ENCODE measurements at regions not wholly inside any gene's neighbourhood (a gene's known extent, or its start where the extent isn't known, plus 50 kb on each side); places are given as distances from the start of the nearest gene placed in this dataset.
"Not testable (repeated sequence)": the region's sequence is repeated elsewhere in the genome, so short reads cannot be mapped to it uniquely, and the experiment has no call there.

DNA sequence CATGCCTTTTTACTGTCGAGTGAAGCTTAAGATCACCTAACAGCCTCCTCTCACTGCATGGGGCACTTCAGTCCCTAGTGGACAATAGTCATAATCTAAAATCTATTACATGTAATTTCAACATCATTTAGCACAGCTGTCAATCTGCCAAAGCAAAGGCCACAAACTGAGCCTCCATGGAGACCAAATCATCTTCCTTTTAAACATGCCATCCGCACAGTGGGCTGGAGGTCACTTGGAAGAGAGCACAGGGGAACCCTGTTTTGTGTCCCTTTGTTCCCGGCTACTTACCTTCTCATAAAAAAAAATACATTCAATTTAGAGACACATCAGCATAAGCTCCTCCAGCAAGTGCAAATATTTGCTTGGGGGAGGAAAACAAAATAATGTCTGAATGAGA lies 167.3 kb downstream of the SQOR start:
- intact Hi-C loops (cut with DNase I): no loop called here
- no peak for DNase-seq (ENCODE audit: low spot score)

DNA sequence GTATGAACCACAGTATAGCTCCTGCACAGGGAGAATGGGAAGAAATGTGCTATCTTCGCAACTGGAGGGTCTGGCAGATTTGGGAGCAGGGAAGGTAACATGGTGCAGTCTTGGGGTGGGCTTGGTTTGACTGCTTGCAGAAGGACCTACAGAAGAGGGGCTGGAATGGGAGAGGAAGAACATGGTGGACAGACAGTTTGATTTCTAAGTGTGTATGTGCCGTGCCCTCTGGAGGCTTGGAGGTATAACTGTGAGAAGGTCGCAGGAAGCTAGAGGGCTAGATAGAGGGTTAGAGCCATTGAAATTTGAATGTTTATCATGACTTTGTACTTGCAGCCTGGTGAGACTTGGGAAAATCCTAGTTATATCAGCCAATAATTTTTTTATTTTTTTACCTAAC lies 169.2 kb downstream of the SQOR start:
- intact Hi-C loops (cut with DNase I): no loop called here
- no peak for DNase-seq (ENCODE audit: low spot score)

DNA sequence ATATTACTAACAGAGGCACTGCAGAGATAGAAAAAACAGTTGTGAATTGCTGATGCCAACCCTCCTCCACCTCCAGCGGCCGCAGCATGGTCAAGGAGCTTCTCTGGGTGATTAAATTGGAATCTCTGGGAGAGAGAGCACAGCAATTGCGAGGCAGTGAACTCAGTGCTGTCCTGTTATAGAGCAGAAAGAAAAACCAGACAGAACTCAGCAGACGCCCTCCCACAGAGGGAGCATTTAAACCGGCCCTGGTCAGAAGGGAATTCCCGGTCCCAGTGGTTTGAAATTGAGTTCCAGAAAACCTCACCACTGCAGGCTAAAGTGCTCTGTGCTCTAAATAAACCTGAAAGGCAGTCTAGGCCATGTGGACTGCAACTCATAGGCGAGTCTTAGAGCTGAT lies 175.4 kb downstream of the SQOR start:
- DNase-seq (ENCODE audit: low spot score): no peak
- intact Hi-C loops (cut with DNase I): no loop called here

DNA sequence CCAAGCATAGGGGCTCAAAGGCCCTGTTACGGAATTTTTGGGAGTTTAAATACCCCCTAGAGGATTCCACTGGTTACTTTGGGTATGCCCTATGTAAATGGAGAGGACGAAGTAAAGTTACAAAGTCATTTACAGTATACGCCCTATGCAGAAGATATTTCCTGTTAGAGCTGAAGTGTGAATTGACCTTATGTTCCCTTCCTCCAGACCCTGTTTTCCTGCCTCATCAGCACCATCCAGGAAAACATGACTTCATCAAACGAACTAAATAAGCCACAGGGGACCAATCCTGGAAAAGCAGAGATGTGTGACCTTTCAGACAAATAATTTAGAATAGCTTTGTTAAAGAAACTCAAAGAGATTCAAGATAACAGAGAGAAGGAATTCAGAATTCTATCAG lies 177.4 kb downstream of the SQOR start:
- intact Hi-C loops (cut with DNase I): no loop called here
- DNase-seq (ENCODE audit: low spot score): no peak

DNA sequence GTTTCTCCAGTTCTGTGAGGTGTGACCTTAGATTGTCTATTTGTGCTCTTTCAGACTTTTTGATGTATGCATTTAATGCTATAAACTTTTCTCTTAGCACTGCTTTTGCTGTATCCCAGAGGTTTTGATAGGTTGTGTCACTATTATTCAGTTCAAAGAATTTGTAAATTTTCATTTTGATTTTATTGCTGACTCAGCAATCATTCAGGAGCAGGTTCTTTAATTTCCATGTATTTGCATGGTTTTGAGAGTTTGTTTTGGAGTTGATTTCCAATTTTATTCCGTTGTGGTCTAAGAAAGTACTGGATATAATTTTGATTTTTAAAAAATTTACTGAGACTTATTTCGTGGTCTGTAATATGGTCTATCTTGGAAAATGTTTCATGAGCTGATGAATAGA lies 182.7 kb downstream of the SQOR start:
- DNase-seq (ENCODE audit: low spot score); intact Hi-C loops (cut with DNase I): not testable (repeated sequence)

DNA sequence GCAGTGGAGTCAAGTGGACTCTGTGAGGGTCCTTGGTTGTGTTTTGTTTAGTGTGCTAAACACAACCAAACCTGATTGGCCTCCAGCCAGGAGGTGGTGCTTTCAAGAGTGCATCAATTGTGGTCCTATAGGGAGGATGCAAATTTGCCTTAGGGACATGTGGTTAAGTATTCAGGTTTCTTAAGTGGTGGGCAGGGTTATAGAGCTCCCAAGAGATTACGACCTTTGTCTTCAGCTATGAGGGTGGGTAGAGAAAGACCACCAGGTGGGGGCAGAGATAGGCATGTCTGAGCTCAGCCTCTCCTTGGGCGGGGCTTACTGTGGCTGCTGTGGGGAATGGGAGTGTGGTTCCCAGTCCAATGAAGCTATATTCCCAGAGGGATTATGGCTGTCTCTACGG lies 186.6 kb downstream of the SQOR start:
- DNase-seq (ENCODE audit: low spot score): no peak
- intact Hi-C loops (cut with DNase I): no loop called here

DNA sequence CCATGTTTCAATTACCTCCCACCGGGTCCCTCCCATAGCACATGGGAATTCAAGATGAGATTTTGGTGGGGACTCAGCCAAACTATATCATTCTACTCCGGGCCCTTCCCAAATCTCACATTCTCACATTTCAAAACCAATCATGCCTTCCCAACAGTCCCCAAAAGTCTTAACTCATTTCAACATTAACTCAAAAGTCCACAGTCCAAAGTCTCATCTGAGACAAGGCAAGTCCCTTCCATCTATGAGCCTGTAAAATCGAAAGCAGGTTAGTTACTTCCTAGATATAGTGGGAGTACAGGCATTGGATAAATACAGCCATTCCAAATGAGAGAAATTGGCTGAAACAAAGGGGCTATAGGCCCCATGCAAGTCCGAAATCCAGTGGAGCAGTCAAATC lies 188.1 kb downstream of the SQOR start:
- intact Hi-C loops (cut with DNase I); DNase-seq (ENCODE audit: low spot score): not testable (repeated sequence)

DNA sequence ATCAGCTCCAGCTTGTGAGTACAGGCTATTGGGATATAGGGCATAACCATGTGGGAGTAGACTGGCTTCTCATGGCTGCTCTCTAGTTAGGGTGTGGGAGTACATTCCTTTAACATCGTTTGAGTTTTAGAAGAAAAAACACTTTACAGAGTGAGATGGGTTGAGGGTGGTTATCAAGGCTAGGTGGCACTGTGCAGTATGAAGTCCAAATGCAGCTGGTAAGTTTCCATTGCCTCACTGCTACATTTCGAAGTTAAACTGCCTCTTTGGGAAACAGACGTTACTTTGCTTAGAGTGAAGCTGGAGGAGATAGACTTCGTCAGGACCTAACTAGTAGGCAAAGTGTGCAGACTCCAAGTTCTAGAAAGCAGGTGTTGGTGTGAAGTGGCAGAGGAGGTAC lies 192.4 kb downstream of the SQOR start:
- intact Hi-C loops (cut with DNase I): no loop called here
- no peak for DNase-seq (ENCODE audit: low spot score)

DNA sequence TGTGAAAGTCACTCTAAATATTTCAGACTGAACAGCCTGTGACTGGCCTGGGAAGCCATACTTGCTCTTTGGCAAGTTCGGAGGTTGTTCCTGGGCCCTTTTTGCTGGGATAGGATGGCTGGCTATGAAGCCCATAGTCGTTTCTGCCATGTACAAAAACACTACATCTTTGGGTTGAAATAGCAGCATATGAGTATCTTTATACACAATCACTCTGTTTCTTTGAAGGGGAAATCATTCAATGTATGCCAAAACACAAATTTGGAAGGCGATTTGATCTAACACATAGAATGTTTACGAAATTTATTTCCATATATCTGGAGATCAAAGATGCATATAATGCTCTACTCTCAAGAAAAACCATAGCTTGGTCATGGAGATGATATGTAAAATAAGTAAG lies 192.9 kb downstream of the SQOR start:
- no peak for DNase-seq (ENCODE audit: low spot score)
- intact Hi-C loops (cut with DNase I): no loop called here

DNA sequence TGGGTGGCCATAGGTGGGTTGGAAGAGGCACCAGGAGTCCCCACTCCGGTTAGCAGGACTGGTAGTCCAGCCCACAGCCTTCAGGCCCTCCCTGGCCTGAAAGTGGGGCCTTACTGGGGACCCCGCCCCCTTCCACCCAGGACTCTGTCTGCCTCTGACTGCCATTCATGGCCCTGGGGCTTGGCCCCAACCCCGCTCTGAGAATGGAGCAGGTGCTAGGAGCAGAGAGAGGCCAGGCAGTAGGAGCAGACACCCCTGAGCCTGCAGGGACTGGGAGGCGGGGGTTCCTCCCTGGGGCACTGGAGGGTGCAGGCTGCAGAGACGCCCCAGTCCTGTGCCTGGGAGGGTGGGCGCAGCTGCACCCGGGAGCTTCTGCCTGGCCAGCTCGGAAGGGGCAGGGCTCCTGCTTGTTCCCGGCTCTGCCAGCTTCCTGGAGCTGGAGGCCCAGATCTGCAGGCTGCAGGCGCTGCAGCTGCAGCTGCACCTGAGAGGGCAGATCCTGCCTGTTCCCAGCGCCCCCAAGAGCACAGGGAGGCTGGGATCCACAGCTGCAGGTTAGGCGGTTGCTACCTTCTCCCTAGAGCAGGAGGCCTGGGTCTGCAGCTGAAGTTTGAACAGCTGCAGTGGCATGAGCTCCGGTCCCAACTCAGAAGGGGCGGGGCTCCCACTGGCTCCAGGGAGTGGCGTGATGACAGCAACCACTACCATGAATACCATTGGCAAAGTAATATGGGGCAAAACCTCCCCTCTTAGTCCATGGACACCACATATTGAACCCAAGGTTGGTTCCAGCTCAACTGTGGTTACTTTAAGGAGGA lies 194.7 kb downstream of the SQOR start:
- intact Hi-C loops (cut with DNase I): no loop called here
- no peak for DNase-seq (ENCODE audit: low spot score)

DNA sequence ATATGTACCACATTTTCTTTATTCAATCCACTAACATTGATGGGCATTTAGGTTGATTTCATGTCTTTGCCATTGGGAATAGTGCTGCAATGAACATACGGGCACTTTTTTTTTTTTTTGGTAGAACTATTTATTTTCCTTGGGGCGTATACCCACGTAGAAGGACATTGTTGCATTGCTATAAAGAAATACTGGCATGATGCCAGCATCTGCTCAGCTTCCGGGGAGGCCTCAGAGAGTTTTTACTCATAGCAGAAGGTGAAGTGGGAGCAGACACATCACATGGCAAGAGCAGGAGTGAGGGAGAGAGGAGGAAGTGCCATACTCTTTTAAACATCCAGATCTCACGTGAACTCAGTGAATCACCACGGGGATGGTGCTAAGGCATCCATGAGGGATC lies 197.0 kb downstream of the SQOR start:
- DNase-seq (ENCODE audit: low spot score): no peak
- intact Hi-C loops (cut with DNase I): no loop called here

DNA sequence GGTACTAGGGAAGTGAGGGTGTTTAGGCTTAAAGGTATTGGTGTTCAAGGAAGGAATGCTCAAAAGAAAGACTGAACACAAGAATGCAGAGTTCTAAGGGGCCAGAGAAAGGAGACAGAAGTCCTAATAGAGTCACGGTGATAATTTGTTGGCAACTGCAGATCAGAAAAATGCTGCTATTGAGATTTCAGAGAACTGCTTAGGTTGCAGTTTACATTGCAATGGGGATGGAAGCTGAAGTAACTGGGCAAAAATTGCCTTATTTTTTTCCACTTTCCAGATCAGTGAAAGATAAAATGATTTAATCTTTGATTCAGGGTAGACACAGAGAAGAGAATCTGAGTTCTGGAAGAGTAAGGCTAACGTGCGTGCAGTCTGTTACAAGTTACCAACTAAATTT lies 199.8 kb downstream of the SQOR start:
- DNase-seq (ENCODE audit: low spot score): no peak
- intact Hi-C loops (cut with DNase I): no loop called here

DNA sequence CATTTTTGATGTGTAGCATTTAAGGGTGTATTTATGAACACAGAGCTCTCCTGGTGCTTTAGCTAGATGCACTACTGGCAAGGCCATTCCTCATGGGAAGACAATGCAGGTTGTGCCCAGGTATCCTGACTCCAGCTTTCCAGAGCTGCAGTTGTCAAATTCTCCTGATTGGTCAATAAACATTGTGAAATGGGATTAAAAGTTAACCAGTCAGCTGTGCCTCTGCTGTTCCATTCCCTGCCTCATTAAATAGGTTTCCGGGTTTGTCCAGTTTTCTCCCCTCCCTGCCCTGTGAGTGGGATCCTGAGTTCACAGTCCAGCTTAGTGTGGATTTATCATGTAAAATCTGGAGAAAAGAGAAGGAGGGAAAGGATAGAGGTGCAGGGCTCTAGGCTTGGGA lies 207.3 kb downstream of the SQOR start:
- intact Hi-C loops (cut with DNase I): no loop called here

DNA sequence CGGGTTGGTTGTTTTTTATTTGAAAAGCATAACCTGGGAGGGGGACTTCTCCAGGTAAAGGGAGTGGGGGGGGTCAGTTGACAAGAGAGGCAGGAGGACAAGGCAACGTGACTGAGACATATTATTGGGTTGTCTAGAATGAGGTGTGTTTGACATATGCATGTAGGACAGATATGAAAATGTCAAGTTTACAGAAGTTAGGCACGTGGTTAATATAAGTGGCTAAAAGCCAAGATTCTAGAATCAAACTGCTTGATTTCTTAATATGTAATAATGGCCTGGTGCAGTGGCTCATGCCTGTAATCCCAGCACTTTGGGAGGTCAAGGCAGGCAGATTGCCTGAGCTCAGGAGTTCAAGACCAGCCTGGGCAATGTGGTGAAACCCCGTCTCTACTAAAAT lies 212.8 kb downstream of the SQOR start:
- no peak for DNase-seq (ENCODE audit: low spot score)
- intact Hi-C loops (cut with DNase I): no loop called here

More for the DNA sequence above, 207.3 kb downstream of the SQOR start:
- DNase-seq (ENCODE audit: low spot score): no peak

DNA sequence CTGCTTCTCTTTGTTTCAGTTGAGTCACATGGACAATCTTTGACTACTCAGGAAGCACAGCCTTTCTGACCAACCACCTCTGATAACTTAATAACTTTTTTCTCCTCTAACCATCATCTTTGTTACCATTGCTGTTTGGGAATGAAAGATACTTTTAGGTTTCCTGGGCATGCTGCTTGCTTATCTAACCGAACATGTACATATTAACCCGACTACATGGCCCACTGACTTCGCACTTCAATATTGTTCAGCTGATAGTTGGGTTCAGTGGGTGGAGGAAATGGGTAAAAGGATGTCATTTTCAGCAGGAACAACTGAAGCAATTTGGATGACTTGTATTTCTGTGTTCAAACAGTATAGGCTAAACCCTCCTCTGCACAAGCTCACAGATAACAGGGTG lies 214.3 kb downstream of the SQOR start:
- no peak for DNase-seq (ENCODE audit: low spot score)
- intact Hi-C loops (cut with DNase I): no loop called here

DNA sequence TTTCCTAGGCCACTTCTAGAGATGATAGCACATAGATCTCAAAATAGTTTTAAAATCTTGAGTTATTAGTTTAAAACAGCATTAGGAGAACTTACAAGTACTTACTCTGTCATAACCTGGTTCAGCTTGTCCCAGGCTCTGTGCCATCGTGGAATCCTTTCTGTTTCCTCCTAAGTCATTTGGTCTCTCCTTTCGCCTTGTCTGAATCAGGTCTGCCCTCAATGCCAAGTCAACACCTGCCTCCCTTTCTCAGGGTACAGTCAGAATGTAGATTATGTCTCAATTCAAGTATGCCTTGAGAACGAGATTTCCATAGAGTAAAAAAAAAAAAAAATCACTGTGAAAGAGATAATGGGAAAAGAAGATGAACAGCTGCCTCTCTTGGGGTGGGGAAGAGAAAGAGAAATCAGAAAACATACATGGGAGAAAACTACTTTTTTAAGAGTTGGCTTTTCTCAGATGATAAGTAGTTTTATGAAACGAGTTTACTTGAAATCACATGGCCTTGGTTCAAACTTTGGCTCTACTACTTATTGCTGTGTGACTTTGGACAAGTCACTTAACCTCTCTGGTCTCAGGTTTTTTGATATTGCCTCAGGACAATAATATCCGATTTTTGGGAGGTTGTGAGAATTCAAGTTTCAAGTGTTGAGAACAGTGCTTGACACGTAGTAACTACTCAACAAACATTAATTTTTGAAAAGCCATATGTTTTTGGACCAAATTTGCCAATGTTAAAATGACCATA lies 219.8 kb downstream of the SQOR start:
- no peak for DNase-seq (ENCODE audit: low spot score)
- intact Hi-C loops (cut with DNase I): no loop called here

DNA sequence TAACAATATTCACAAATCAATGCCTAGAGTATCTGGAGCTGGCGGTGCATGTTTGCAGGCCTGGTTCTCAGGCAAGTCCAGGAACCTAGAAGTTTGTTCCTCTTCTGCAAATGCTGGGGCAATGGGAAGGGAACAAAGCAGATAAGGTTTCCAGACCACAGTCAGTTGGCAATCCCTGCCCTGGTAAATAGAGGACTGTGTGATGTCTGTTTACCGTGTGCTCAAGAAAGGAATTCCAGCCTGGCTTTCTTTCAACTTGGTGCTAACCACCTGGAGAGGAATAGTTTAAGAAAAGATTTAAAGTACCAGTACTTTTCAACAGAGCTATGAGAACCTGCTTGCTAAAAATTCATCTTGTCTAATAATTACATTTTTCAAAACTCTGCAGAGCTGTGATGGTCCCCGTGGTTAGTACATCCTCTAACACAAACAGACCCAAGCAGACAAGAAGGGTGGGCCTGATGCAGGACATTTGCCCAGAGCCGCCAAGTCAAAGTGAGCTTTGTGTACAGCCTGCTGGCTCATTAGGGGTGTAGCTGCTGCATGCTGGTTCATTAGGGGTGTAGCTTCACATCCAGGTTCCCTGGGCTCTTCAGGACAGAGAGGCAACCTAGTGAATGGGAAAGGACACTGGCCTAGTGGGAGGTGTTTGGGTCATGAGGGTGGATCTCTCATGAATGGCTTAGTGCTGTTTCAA lies 220.5 kb downstream of the SQOR start:
- intact Hi-C loops (cut with DNase I): no loop called here

DNA sequence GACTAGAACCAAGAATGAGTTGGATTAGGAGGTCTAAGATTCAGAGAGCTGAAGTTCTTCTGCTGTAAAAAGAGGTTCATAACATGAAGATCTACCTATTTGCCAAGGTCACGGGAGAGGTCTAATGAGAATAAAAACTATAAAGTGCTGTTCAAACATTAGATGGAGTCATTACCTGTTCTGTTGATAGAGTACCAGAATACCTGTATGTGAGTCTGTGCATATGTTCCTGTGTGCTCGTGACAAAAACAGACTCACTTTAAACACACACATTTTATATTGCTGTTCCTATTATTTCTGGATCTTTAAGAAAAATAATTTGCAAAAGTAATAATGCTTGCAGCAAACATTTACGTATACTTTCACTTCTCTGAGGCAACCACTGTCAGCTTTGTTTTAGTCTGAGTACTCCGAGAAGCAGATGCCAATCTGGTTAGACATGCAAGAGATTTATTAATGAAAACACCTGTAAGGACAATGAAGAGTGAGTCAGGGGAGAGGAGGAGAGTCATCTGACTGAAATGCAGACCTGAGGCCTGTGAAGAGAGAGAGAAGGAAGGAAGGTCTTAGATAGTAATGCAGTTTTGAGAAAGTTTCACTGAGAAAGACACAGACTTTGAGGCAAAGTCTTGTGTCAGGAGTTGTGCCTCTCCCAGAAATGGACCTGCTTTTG lies 221.2 kb downstream of the SQOR start:
- intact Hi-C loops (cut with DNase I): no loop called here
- no peak for DNase-seq (ENCODE audit: low spot score)

More for the DNA sequence above, 220.5 kb downstream of the SQOR start:
- no peak for DNase-seq (ENCODE audit: low spot score)

DNA sequence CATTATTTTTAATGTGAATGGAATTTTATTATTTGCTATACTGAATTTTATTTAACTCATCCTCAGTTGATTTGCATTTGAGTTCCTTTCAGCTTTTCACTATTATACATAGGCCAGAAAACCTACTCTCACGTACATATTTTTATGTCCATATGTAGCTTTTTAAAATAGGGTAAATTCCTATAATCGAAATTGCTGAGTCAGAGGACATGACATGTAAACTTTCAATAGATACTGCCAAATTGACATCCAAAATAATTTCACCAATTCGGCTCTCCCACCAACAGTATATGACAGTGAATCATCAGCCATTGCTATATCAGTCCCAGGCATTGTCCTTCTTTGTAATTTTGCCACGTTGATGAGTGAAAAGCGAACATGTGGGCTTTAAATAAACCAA lies 222.5 kb downstream of the SQOR start:
- DNase-seq (ENCODE audit: low spot score): no peak

DNA sequence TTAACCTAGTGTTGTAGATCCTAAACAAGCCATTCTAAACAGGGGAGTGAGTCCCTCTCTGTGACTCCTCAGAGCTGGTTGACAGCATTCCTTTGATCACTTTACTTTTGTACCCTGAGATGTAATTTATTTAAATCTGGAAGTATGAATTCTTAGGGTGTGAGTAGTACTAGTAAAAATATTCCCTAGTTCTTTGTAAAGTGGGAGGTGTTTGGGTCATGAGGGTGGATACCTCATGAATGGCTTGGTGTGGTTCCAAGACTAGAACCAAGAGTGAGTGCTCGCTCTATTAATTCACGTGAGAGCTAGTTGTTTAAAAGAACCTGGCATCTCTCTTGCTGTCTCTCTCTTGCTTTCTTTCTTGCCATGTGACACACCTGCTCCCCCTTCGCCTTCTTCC lies 223.7 kb downstream of the SQOR start:
- DNase-seq (ENCODE audit: low spot score): no peak

More for the DNA sequence above, 222.5 kb downstream of the SQOR start:
- intact Hi-C loops (cut with DNase I): no loop called here

More for the DNA sequence above, 223.7 kb downstream of the SQOR start:
- intact Hi-C loops (cut with DNase I): no loop called here
